Testis (tissue), 2 donors: ENCODE measurements at regions not wholly inside any gene's neighbourhood (a gene's known extent, or its start where the extent isn't known, plus 50 kb on each side); places are given as distances from the start of the nearest gene placed in this dataset.

Experiments
- DNase-seq: peaks from one replicate; pipeline ENCODE4 v3.0.0-alpha.2; 2019
- H3K27ac ChIP-seq, 2 donors: fragments of 200-600 bp; sonication (generic); one replicate each; pipeline ENCODE4 v1.5.1; 2019
- H3K27me3 ChIP-seq: fragments of 200-600 bp; sonication (generic); one replicate; pipeline ENCODE4 v1.5.1; 2019
- H3K36me3 ChIP-seq: fragments of 200-600 bp; sonication (generic); one replicate; pipeline ENCODE4 v1.5.1; 2017; ENCODE audit warnings: low read depth; ENCODE audit errors: missing control alignments
- H3K4me1 ChIP-seq: fragments of 200-600 bp; sonication (generic); one replicate; pipeline ENCODE4 v1.5.1; 2019
- H3K4me3 ChIP-seq, 2 donors: fragments of 200-600 bp; sonication (generic); one replicate each; pipeline ENCODE4 v1.5.1; 2017 to 2019
- H3K9me3 ChIP-seq: fragments of 200-600 bp; sonication (generic); one replicate; pipeline ENCODE4 v1.5.1; 2017
- CTCF ChIP-seq, 3 experiments: fragments of 450-650 bp in 2 of 3; fragments of 200-600 bp in 1 of 3; sonication (generic) in 1 of 3; IDR thresholded peaks; one replicate each; pipeline ENCODE4 v1.5.1; 2016 to 2019; ENCODE audit warnings: antibody characterized with exemption in 3 of 3, mild to moderate bottlenecking in 2 of 3, moderate library complexity in 1 of 3
- POLR2A ChIP-seq: fragments of 450-650 bp; IDR thresholded peaks from one replicate; pipeline ENCODE4 v1.6.1; 2017; ENCODE audit warnings: antibody characterized with exemption, mild to moderate bottlenecking, moderate library complexity
- WGBS, 2 donors: methylation state at CpG; one replicate each; pipeline ENCODE4 v1.1.5; 2018; 5-methylcytosine and 5-hydroxymethylcytosine counted together
- intact Hi-C: fragments of 100-400 bp; cut with DNase I; formaldehyde crosslinking; loops from one replicate; pipeline ENCODE4 v1.15.1; 2023; ENCODE audit warnings: low total_unique reads

- 47 to 51% methylated on average over 14 of the region's 14 CpGs for WGBS, 2 donors
- H3K27ac ChIP-seq = no peak overlapping the region
- H3K4me3 ChIP-seq = no peak overlapping the region
- no peaks in the 10 kb centered on the region for H3K9me3 ChIP-seq
- no peaks in the 10 kb centered on the region for H3K36me3 ChIP-seq
- TF ChIP-seq POLR2A = no peak
- no peak for TF ChIP-seq CTCF (IDR thresholded peaks at IDR 0.05)
- no peak for DNase-seq
- intact Hi-C loops = no loop called here
- H3K27me3 ChIP-seq = no peaks in the 10 kb centered on the region
- no peaks in the 10 kb centered on the region for H3K4me1 ChIP-seq
Observed at GRCh38 chr13:106905380-106906162, 337.6 kb upstream of the ARGLU1 start.

GRCh38 chr13:106899442-106899841 lies 331.5 kb upstream of the ARGLU1 start:
- no peak for TF ChIP-seq POLR2A
- no peak for TF ChIP-seq CTCF (IDR thresholded peaks at IDR 0.05)
- no peak overlapping the region for H3K27ac ChIP-seq
- no peaks in the 10 kb centered on the region for H3K9me3 ChIP-seq
- no peak for DNase-seq
- H3K27me3 ChIP-seq = no peaks in the 10 kb centered on the region
- intact Hi-C loops = no loop called here
- H3K4me1 ChIP-seq = no peaks in the 10 kb centered on the region
- no peaks in the 10 kb centered on the region for H3K36me3 ChIP-seq
- H3K4me3 ChIP-seq = no peak overlapping the region

GRCh38 chr13:106898231-106898630 lies 330.3 kb upstream of the ARGLU1 start:
- DNase-seq = no peak
- no peaks in the 10 kb centered on the region for H3K27me3 ChIP-seq
- H3K4me3 ChIP-seq = no peak overlapping the region
- H3K36me3 ChIP-seq = no peaks in the 10 kb centered on the region
- TF ChIP-seq POLR2A = no peak
- no peak for TF ChIP-seq CTCF (IDR thresholded peaks at IDR 0.05)
- H3K9me3 ChIP-seq = no peaks in the 10 kb centered on the region
- intact Hi-C loops = no loop called here
- 88 to 95% methylated on average over 2 of the region's 2 CpGs for WGBS, 2 donors
- no peak overlapping the region for H3K27ac ChIP-seq
- H3K4me1 ChIP-seq = no peaks in the 10 kb centered on the region

- H3K4me3 ChIP-seq = no peak overlapping the region
- no peak overlapping the region for H3K27ac ChIP-seq
- intact Hi-C loops = no loop called here
- 93 to 95% methylated on average over 2 of the region's 2 CpGs for WGBS, 2 donors
- no peaks in the 10 kb centered on the region for H3K27me3 ChIP-seq
- no peak for DNase-seq
- no peaks in the 10 kb centered on the region for H3K4me1 ChIP-seq
- no peaks in the 10 kb centered on the region for H3K9me3 ChIP-seq
- no peaks in the 10 kb centered on the region for H3K36me3 ChIP-seq
- TF ChIP-seq CTCF (IDR thresholded peaks at IDR 0.05) (no peak), POLR2A (no peak)
Observed at GRCh38 chr13:106888148-106888547, 320.2 kb upstream of the ARGLU1 start.

GRCh38 chr13:106887686-106888085 lies 319.7 kb upstream of the ARGLU1 start:
- 73 to 79% methylated on average over 2 of the region's 2 CpGs for WGBS, 2 donors
- Histone ChIP-seq H3K27ac (no peak overlapping the region), H3K27me3 (no peaks in the 10 kb centered on the region), H3K36me3 (no peaks in the 10 kb centered on the region), H3K9me3 (no peaks in the 10 kb centered on the region), H3K4me1 (no peaks in the 10 kb centered on the region), H3K4me3 (no peak overlapping the region)
- TF ChIP-seq CTCF (IDR thresholded peaks at IDR 0.05) (no peak), POLR2A (no peak)
- intact Hi-C loops = no loop called here
- DNase-seq = no peak
